ENCODE measurements at regions not wholly inside any gene's neighbourhood (a gene's known extent, or its start where the extent isn't known, plus 50 kb on each side); places are given as distances from the start of the nearest gene placed in this dataset.

- TF ChIP-seq CTCF (IDR thresholded peaks at IDR 0.05) (no peak), POLR2A (IDR thresholded peaks at IDR 0.05) (no peak)
These were observed 154.9 kb downstream of the SEC23A start for GRCh38 chr14:38948171-38948570.
